PC-3 (cell line): ENCODE measurements at regions not wholly inside any gene's neighbourhood (a gene's known extent, or its start where the extent isn't known, plus 50 kb on each side); places are given as distances from the start of the nearest gene placed in this dataset.

Experiments
- ATAC-seq: fragments of 200-7000 bp; cut with Tn5 transposase; 2 replicates; pipeline ENCODE4 v1.9.1; 2020; ENCODE audit warnings: mild to moderate bottlenecking, moderate library complexity
- BruUV-seq: library from RNA; stranded (reverse); fragments of 400-500 nt; replicated peaks from 2 replicates; lab custom pipeline; 2021; lab: Mats Ljungman, UMichigan
- CTCF ChIA-PET: fragments of 300-600 bp; sonication (Branson Sonifier 250); formaldehyde crosslinking; loops from one replicate; lab custom pipeline; 2022; ENCODE audit warnings: antibody characterized with exemption; lab: Charles Lee
- POLR2A ChIA-PET: fragments of 300-600 bp; sonication (Branson Sonifier 250); formaldehyde crosslinking; loops from one replicate; lab custom pipeline; 2022; ENCODE audit warnings: antibody characterized with exemption; ENCODE audit not compliant: unreplicated experiment; lab: Charles Lee
- DNase-seq: peaks from one replicate; pipeline ENCODE4 v3.0.0-alpha.2; 2015
- H2AFZ ChIP-seq: fragments of 300-600 bp; sonication (generic); 2 replicates; pipeline ENCODE4 v1.6.0; 2016; ENCODE audit warnings: antibody characterized with exemption, low read length
- H3F3A ChIP-seq: fragments of 300-600 bp; sonication (generic); one replicate; pipeline ENCODE4 v1.6.0; 2017; ENCODE audit warnings: antibody characterized with exemption, low read length, control low read depth, mild to moderate bottlenecking; ENCODE audit not compliant: unreplicated experiment
- H3K27ac ChIP-seq: fragments of 300-600 bp; sonication (generic); 2 replicates; pipeline ENCODE4 v1.5.1; 2016; ENCODE audit warnings: mild to moderate bottlenecking, low read length
- H3K27me3 ChIP-seq: fragments of 300-600 bp; sonication (generic); 2 replicates; pipeline ENCODE4 v1.6.1; 2016; ENCODE audit warnings: low read length, mixed read lengths
- H3K36me3 ChIP-seq: fragments of 300-600 bp; sonication (generic); 2 replicates; pipeline ENCODE4 v1.6.1; 2016; ENCODE audit warnings: low read depth, mixed run types, low read length, mixed read lengths
- H3K4me1 ChIP-seq: fragments of 300-600 bp; sonication (generic); 2 replicates; pipeline ENCODE4 v1.5.1; 2016; ENCODE audit warnings: low read length; ENCODE audit not compliant: insufficient read depth
- H3K4me2 ChIP-seq: fragments of 300-600 bp; sonication (generic); 2 replicates; pipeline ENCODE4 v1.6.0; 2016; ENCODE audit warnings: low read length
- H3K4me3 ChIP-seq: fragments of 300-600 bp; sonication (generic); 2 replicates; pipeline ENCODE4 v1.5.1; 2016; ENCODE audit warnings: mild to moderate bottlenecking, low read length, mixed read lengths
- H3K79me2 ChIP-seq: fragments of 300-600 bp; sonication (generic); 2 replicates; pipeline ENCODE4 v1.6.1; 2017; ENCODE audit warnings: low read length, mixed read lengths
- H3K9ac ChIP-seq: fragments of 300-600 bp; sonication (generic); 2 replicates; pipeline ENCODE4 v1.6.0; 2016; ENCODE audit warnings: mild to moderate bottlenecking, low read length
- H3K9me2 ChIP-seq: fragments of 300-600 bp; sonication (generic); replicated peaks from 2 replicates; pipeline ENCODE4 v1.6.1; 2016; ENCODE audit warnings: mixed run types, low read length, mixed read lengths
- H3K9me3 ChIP-seq: fragments of 300-600 bp; sonication (generic); 2 replicates; pipeline ENCODE4 v1.6.1; 2016; ENCODE audit warnings: low read length, mixed read lengths
- H4K20me1 ChIP-seq: fragments of 300-600 bp; sonication (generic); 2 replicates; pipeline ENCODE4 v1.6.1; 2016; ENCODE audit warnings: low read length, mixed read lengths
- CTCF ChIP-seq: fragments of 300-600 bp; sonication (generic); conservative IDR thresholded peaks from 2 replicates; pipeline ENCODE4 v1.5.1; 2017; ENCODE audit warnings: antibody characterized with exemption, low read depth, mild to moderate bottlenecking, low read length
- EZH2 ChIP-seq: fragments of 300-600 bp; sonication (generic); IDR thresholded peaks from one replicate; pipeline ENCODE4 v1.6.1; 2017; ENCODE audit warnings: antibody characterized with exemption, mild to moderate bottlenecking, low read length; ENCODE audit not compliant: unreplicated experiment
- EZH2phosphoT487 ChIP-seq: fragments of 300-600 bp; sonication (generic); IDR thresholded peaks from 2 replicates; pipeline ENCODE4 v1.6.1; 2018; ENCODE audit warnings: mild to moderate bottlenecking, antibody characterized with exemption, low read length, borderline replicate concordance
- intact Hi-C: fragments of 100-400 bp; cut with micrococcal nuclease; formaldehyde crosslinking; loops from 2 replicates; pipeline ENCODE4 v1.9.0; 2023

GRCh38 chr1:201645956-201646355 is 107.0 kb downstream of the NAV1 start:
- Histone ChIP-seq H3K9ac (no peak overlapping the region), H3K9me3 (no peaks in the 10 kb centered on the region), H3K79me2 (no peaks in the 10 kb centered on the region), H2AFZ (no peak overlapping the region), H3K4me3 (no peak overlapping the region), H3K36me3 (no peaks in the 10 kb centered on the region), H3K4me2 (no peak overlapping the region), H4K20me1 (no peaks in the 10 kb centered on the region), H3F3A (no peaks in the 10 kb centered on the region), H3K4me1 (peaks cover 17% of the 10 kb centered on the region; the same call in 1 of the 2 replicates), H3K9me2 (no peaks in the 10 kb centered on the region), H3K27me3 (no peaks in the 10 kb centered on the region), H3K27ac (no peak overlapping the region)
- BruUV-seq, result no TSS peak
- ATAC-seq (no peak), DNase-seq (no peak)
- ChIA-PET CTCF (no interaction called here), POLR2A (no interaction called here)
- intact Hi-C loops, result no loop called here
- no peak for TF ChIP-seq CTCF
- no peak for TF ChIP-seq EZH2
- TF ChIP-seq EZH2phosphoT487, result no peak

- H2AFZ ChIP-seq, result no peak overlapping the region
- no peak overlapping the region for H3K4me3 ChIP-seq
- ATAC-seq (no peak), DNase-seq (no peak)
- H3K9ac ChIP-seq, result no peak overlapping the region
- no peaks in the 10 kb centered on the region for H3F3A ChIP-seq
- ChIA-PET POLR2A (no interaction called here), CTCF (no interaction called here)
- H3K9me2 ChIP-seq, result no peaks in the 10 kb centered on the region
- H3K27ac ChIP-seq, result no peak overlapping the region
- no peaks in the 10 kb centered on the region for H3K9me3 ChIP-seq
- TF ChIP-seq EZH2phosphoT487, result no peak
- no peak for TF ChIP-seq EZH2
- TF ChIP-seq CTCF, result no peak
- H3K4me2 ChIP-seq, result no peak overlapping the region
- H3K79me2 ChIP-seq, result no peaks in the 10 kb centered on the region
- intact Hi-C loops, result no loop called here
- no peaks in the 10 kb centered on the region for H3K27me3 ChIP-seq
- H3K4me1 ChIP-seq, result peaks cover 17% of the 10 kb centered on the region; the same call in 1 of the 2 replicates
- no TSS peak for BruUV-seq
- H3K36me3 ChIP-seq, result no peaks in the 10 kb centered on the region
- H4K20me1 ChIP-seq, result no peaks in the 10 kb centered on the region
Observed at GRCh38 chr1:201646411-201647022, 107.6 kb downstream of the NAV1 start.

GRCh38 chr1:201647094-201647493 is 108.2 kb downstream of the NAV1 start:
- H3K4me2 ChIP-seq, result no peak overlapping the region

More at GRCh38 chr1:201647094-201647493, 108.2 kb downstream of the NAV1 start:
- Histone ChIP-seq H4K20me1 (no peaks in the 10 kb centered on the region), H3K9ac (no peak overlapping the region), H3K9me3 (no peaks in the 10 kb centered on the region), H3K4me3 (no peak overlapping the region), H3K27me3 (no peaks in the 10 kb centered on the region), H3K4me1 (peaks cover 17% of the 10 kb centered on the region; the same call in 1 of the 2 replicates), H3K79me2 (no peaks in the 10 kb centered on the region), H2AFZ (no peak overlapping the region), H3F3A (no peaks in the 10 kb centered on the region), H3K27ac (no peak overlapping the region), H3K36me3 (no peaks in the 10 kb centered on the region), H3K9me2 (no peaks in the 10 kb centered on the region)
- ATAC-seq (no peak), DNase-seq (no peak)
- BruUV-seq, result no TSS peak
- ChIA-PET CTCF (no interaction called here), POLR2A (no interaction called here)
- intact Hi-C loops, result no loop called here
- no peak for TF ChIP-seq EZH2phosphoT487
- no peak for TF ChIP-seq CTCF
- no peak for TF ChIP-seq EZH2
